GM12878 (cell line): ENCODE measurements at regions not wholly inside any gene's neighbourhood (a gene's known extent, or its start where the extent isn't known, plus 50 kb on each side); places are given as distances from the start of the nearest gene placed in this dataset.

ENCODE experiments used
- CBFB ChIP-seq: IDR thresholded peaks from 2 replicates; pipeline ENCODE4 v1.6.1; 2016; ENCODE audit warnings: antibody characterized with exemption, low read depth
- CEBPB ChIP-seq, 2 experiments: fragments of 150-350 bp in 1 of 2; IDR thresholded peaks; 2 replicates each; pipeline ENCODE4 v1.6.1; 2012 to 2014; ENCODE audit warnings: low read depth in 2 of 2, low read length in 2 of 2, borderline replicate concordance in 1 of 2, inconsistent platforms in 1 of 2
- CHD2 ChIP-seq: IDR thresholded peaks from 2 replicates; pipeline ENCODE4 v1.6.1; 2011; ENCODE audit warnings: low read depth, low read length, improper control_type of control experiment, borderline replicate concordance
- HDGF ChIP-seq: fragments of 450-650 bp; IDR thresholded peaks from 2 replicates; pipeline ENCODE4 v1.6.1; 2016; ENCODE audit warnings: antibody characterized with exemption
- LARP7 ChIP-seq: fragments of 450-650 bp; IDR thresholded peaks from 2 replicates; pipeline ENCODE4 v1.6.1; 2017; ENCODE audit warnings: mild to moderate bottlenecking
- MYC ChIP-seq: IDR thresholded peaks from 2 replicates; pipeline ENCODE4 v1.6.1; 2011; ENCODE audit warnings: mild to moderate bottlenecking, low read length, moderate library complexity, inconsistent platforms; ENCODE audit not compliant: insufficient read depth, insufficient replicate concordance, insufficient read length, severe bottlenecking
- POLR2A ChIP-seq: IDR thresholded peaks from 2 replicates; pipeline ENCODE4 v1.6.1; 2011; ENCODE audit warnings: low read depth, mild to moderate bottlenecking, low read length
- POLR2AphosphoS5 ChIP-seq: IDR thresholded peaks from 2 replicates; pipeline ENCODE4 v1.6.1; 2011; ENCODE audit warnings: mild to moderate bottlenecking, low read length, inconsistent platforms
- SIN3A ChIP-seq: IDR thresholded peaks from 2 replicates; pipeline ENCODE4 v1.6.1; 2012; ENCODE audit warnings: low read depth, low read length, improper control_type of control experiment
- TAF1 ChIP-seq: IDR thresholded peaks from 2 replicates; pipeline ENCODE4 v1.6.1; 2011; ENCODE audit warnings: mild to moderate bottlenecking, low read depth, low read length, borderline replicate concordance
- ZSCAN29 ChIP-seq: fragments of 450-650 bp; IDR thresholded peaks from 2 replicates; pipeline ENCODE4 v1.6.1; 2017; ENCODE audit warnings: mild to moderate bottlenecking, moderate library complexity

GRCh38 chr2:145849466-145849865 is 1329.5 kb upstream of the ZEB2 start:
- TF ChIP-seq LARP7 (no peak), CEBPB (IDR thresholded peaks at IDR 0.05; ENCODE audit: borderline replicate concordance in 1 of 2, low read depth in 2 of 2, low read length in 2 of 2) (no peak), POLR2A (no peak), POLR2AphosphoS5 (no peak), MYC (no peak), ZSCAN29 (no peak), CHD2 (no peak), CBFB (no peak), HDGF (no peak), TAF1 (no peak), SIN3A (no peak)
